ENCODE measurements at regions not wholly inside any gene's neighbourhood (a gene's known extent, or its start where the extent isn't known, plus 50 kb on each side); places are given as distances from the start of the nearest gene placed in this dataset.

- no peak for FAIRE-seq
These were observed 825.0 kb downstream of the TLR4 start for GRCh38 chr9:118529210-118529609.

GRCh38 chr9:118529624-118530214 lies 825.5 kb downstream of the TLR4 start:
- no peak for FAIRE-seq

- FAIRE-seq, result no peak
These were observed 828.4 kb downstream of the TLR4 start for GRCh38 chr9:118532592-118532991.

- FAIRE-seq, result no peak
These were observed 828.9 kb downstream of the TLR4 start for GRCh38 chr9:118533101-118533500.

- FAIRE-seq, result no peak
These were observed 829.6 kb downstream of the TLR4 start for GRCh38 chr9:118533850-118534249.

GRCh38 chr9:118536153-118536552 lies 832.0 kb downstream of the TLR4 start:
- FAIRE-seq, result no peak

- no peak for FAIRE-seq
These were observed 830.3 kb downstream of the BRINP1 start for GRCh38 chr9:118538959-118539358.

- FAIRE-seq, result no peak
These were observed 815.8 kb downstream of the BRINP1 start for GRCh38 chr9:118553465-118553864.

- FAIRE-seq, result no peak
These were observed 814.2 kb downstream of the BRINP1 start for GRCh38 chr9:118554987-118555386.

- no peak for FAIRE-seq
These were observed 811.2 kb downstream of the BRINP1 start for GRCh38 chr9:118558026-118558425.

GRCh38 chr9:118558891-118559290 lies 810.3 kb downstream of the BRINP1 start:
- no peak for FAIRE-seq

- FAIRE-seq, result peak; percentile 87
These were observed 808.2 kb downstream of the BRINP1 start for GRCh38 chr9:118561051-118561450.

- FAIRE-seq, result no peak
These were observed 805.6 kb downstream of the BRINP1 start for GRCh38 chr9:118563677-118564076.

- no peak for FAIRE-seq
These were observed 801.4 kb downstream of the BRINP1 start for GRCh38 chr9:118567861-118568260.

GRCh38 chr9:118568704-118569103 lies 800.5 kb downstream of the BRINP1 start:
- FAIRE-seq, result no peak

GRCh38 chr9:118569148-118569547 lies 800.1 kb downstream of the BRINP1 start:
- FAIRE-seq, result no peak

- no peak for FAIRE-seq
These were observed 799.2 kb downstream of the BRINP1 start for GRCh38 chr9:118570066-118570465.

- no peak for FAIRE-seq
These were observed 793.7 kb downstream of the BRINP1 start for GRCh38 chr9:118575341-118576070.

- FAIRE-seq, result peak; percentile 59
These were observed 792.1 kb downstream of the BRINP1 start for GRCh38 chr9:118577121-118577520.

GRCh38 chr9:118578467-118578866 lies 790.8 kb downstream of the BRINP1 start:
- FAIRE-seq, result no peak

- no peak for FAIRE-seq
These were observed 785.8 kb downstream of the BRINP1 start for GRCh38 chr9:118583414-118583813.

GRCh38 chr9:118586978-118587377 lies 782.3 kb downstream of the BRINP1 start:
- FAIRE-seq, result no peak

- FAIRE-seq, result no peak
These were observed 774.8 kb downstream of the BRINP1 start for GRCh38 chr9:118594428-118594827.

GRCh38 chr9:118595719-118596305 lies 773.4 kb downstream of the BRINP1 start:
- FAIRE-seq, result no peak
